ENCODE measurements at regions not wholly inside any gene's neighbourhood (a gene's known extent, or its start where the extent isn't known, plus 50 kb on each side); places are given as distances from the start of the nearest gene placed in this dataset.

- TF ChIP-seq EZH2phosphoT487 (IDR thresholded peaks at IDR 0.05; ENCODE audit: insufficient read depth, low read depth) = no peak
- TF ChIP-seq EZH2 (IDR thresholded peaks at IDR 0.05; ENCODE audit: insufficient read depth, poor library complexity, severe bottlenecking) = no peak
Measured at GRCh38 chr4:41361794-41362526, 105.2 kb downstream of the UCHL1 start.
